IPS-20b (cell line): ENCODE measurements at regions not wholly inside any gene's neighbourhood (a gene's known extent, or its start where the extent isn't known, plus 50 kb on each side); places are given as distances from the start of the nearest gene placed in this dataset.
"Not testable (repeated sequence)": the region's sequence is repeated elsewhere in the genome, so short reads cannot be mapped to it uniquely, and the experiment has no call there.

ENCODE experiments used
- H3K27ac ChIP-seq: one replicate; pipeline ENCODE4 v1.5.1; 2013; ENCODE audit warnings: low read length
- H3K27me3 ChIP-seq: 2 replicates; pipeline ENCODE4 v1.6.1; 2013; ENCODE audit warnings: mild to moderate bottlenecking, low read length, inconsistent platforms; ENCODE audit not compliant: insufficient read depth
- H3K36me3 ChIP-seq: 2 replicates; pipeline ENCODE4 v1.6.1; 2013; ENCODE audit warnings: low read depth, mild to moderate bottlenecking, inconsistent platforms, low read length, moderate library complexity; ENCODE audit not compliant: insufficient read depth
- H3K4me1 ChIP-seq: 2 replicates; pipeline ENCODE4 v1.6.1; 2013; ENCODE audit warnings: mild to moderate bottlenecking, control low read depth, inconsistent platforms, low read length, moderate library complexity; ENCODE audit not compliant: insufficient read depth
- H3K4me3 ChIP-seq: 2 replicates; pipeline ENCODE4 v1.5.1; 2013; ENCODE audit warnings: mild to moderate bottlenecking, low read length, inconsistent platforms
- H3K9ac ChIP-seq: 2 replicates; pipeline ENCODE4 v1.6.1; 2013; ENCODE audit warnings: low read depth, mild to moderate bottlenecking, inconsistent platforms, low read length, moderate library complexity
- H3K9me3 ChIP-seq: 2 replicates; pipeline ENCODE4 v1.6.1; 2013; ENCODE audit warnings: mild to moderate bottlenecking, low read depth, low read length, inconsistent platforms; ENCODE audit not compliant: insufficient read depth

DNA sequence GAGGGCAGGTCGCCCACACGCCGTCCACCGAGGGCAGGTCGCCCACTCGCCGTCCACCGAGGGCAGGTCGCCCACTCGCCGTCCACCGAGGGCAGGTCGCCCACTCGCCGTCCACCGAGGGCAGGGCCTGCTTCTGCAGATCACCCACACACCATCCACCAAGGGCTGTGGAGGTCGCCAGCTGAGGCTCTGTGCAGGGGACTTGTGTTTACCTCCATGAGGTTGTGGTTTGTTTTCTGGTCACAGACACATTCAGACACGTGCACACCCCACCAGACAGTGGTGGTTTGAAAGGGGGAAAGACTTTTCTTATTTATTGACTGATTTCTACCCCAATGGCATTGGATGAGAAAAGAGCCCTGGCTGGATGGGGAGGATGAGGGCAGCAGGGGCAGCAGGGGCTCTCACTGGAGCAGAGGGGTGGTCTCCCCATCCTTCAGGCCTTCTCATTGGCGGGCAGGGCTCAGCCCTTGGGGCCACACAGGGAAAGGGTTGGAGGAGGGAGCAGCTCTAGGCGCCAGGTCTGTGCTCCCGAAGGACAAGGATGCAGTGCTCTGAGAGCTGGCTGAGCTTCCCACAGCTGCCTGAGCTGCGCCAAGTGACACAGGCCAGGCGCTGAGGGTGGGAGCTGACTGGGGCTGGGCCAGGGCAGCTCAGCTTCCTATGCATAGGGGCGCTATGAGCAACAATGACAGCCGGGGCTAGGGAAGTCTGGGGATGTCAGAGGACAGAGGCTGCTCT is 252.6 kb upstream of the B3GAT1 start:
- Histone ChIP-seq H3K27me3 (no peaks in the 10 kb centered on the region), H3K4me3 (no peak overlapping the region), H3K9me3 (peaks cover 16% of the 10 kb centered on the region), H3K36me3 (no peaks in the 10 kb centered on the region), H3K9ac (no peak overlapping the region), H3K4me1 (no peaks in the 10 kb centered on the region), H3K27ac (no peak overlapping the region)

DNA sequence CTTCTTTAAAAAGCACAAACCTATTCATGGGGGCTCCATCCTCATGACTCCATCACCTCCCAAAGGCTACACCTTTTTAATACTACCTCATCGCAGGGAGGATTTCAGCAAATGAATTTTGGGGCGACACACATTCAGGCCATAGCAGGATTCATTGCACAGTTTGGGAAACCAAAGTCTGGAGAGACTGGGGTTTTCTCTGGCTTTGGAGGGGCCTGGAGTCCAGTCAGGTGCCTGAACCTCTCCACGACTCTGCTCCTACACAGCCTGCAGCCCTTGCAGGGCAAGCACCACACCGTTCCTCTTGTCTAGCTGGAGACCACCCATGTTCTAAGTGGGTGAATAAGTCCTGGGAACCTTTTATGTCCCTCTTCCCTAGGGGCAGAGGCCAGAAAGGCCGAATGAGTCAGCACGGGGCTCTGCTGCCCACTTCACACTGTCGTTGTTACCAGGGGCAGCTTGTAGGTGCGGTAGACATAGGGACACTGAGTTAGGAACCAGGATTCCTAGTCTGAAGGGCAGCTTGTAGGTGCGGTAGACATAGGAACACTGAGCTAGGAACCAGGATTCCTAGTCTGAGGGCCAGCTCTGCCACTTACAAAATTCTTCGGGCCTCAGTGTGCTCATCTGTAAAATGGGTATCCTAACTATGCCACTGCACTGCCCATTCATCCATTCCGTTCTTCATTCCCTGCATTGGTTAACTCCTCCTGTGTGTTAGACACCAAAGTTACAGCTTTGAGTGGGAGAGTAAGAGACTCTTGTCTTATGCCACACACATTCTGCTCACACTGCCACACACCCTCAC is 251.7 kb upstream of the B3GAT1 start:
- Histone ChIP-seq H3K4me3 (no peak overlapping the region), H3K4me1 (no peaks in the 10 kb centered on the region), H3K36me3 (no peaks in the 10 kb centered on the region), H3K9ac (no peak overlapping the region), H3K27me3 (no peaks in the 10 kb centered on the region), H3K9me3 (peaks cover 20% of the 10 kb centered on the region), H3K27ac (no peak overlapping the region)

DNA sequence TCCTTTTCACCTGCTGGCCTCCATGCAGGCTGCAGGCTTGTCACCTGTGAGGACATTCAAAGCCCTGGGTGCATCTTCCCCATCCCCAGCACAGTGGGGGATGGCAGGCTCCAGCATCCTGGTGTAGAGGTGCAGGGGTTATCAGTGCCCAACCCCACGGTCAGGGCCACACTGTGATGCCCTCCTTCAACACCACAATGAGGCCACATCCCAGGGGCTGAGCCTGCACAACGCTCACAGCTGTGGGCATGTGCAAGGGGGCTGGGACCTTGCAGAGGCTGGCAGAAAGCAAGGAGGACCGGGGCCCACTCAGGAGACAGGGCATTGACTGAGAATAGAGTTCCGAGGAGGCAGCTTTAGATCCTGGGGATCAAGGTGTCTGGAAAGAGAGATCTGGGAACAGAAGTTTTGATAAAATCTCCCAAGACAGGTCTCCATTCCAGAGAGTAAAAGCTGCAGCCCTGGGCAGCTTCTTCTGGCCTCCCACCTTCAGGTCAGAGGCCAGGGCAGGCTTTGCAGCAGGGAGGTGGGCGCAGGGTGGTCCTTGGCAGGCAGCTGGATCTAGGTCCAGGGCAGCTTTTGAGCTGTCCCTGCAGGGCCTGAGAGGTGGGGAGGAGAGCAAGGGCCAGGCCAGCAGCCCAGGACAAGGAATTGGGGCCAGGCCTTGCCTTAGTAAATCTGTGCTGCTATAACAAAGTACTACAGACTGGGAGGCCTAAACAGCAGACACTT is 250.8 kb upstream of the B3GAT1 start:
- H3K27ac ChIP-seq = no peak overlapping the region
- H3K9me3 ChIP-seq = peaks cover 20% of the 10 kb centered on the region
- no peak overlapping the region for H3K9ac ChIP-seq
- no peaks in the 10 kb centered on the region for H3K4me1 ChIP-seq
- H3K36me3 ChIP-seq = no peaks in the 10 kb centered on the region
- no peaks in the 10 kb centered on the region for H3K27me3 ChIP-seq
- no peak overlapping the region for H3K4me3 ChIP-seq

DNA sequence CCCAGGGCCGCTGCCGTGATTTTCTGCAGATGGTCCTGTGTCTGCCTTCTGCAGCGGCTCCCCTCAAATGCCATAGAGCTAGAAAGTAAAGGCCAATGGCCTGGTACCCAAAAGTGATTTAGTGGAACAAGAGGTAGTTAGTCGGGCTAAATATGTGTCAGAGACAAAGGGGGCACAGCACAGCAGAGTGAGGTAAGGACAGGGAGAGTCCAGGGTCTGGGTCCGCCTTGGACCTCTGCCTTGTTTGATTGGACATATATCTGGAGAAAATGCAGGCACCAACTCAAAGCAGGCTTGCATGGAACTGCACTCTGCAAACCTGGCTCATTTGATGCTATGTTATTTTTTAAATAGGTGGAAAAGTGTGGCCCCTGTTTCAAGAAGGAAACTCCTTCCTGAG is 249.6 kb upstream of the B3GAT1 start:
- Histone ChIP-seq H3K9me3 (peaks cover 20% of the 10 kb centered on the region), H3K4me1 (no peaks in the 10 kb centered on the region), H3K9ac (no peak overlapping the region), H3K27ac (no peak overlapping the region), H3K4me3 (no peak overlapping the region), H3K27me3 (no peaks in the 10 kb centered on the region), H3K36me3 (no peaks in the 10 kb centered on the region)

DNA sequence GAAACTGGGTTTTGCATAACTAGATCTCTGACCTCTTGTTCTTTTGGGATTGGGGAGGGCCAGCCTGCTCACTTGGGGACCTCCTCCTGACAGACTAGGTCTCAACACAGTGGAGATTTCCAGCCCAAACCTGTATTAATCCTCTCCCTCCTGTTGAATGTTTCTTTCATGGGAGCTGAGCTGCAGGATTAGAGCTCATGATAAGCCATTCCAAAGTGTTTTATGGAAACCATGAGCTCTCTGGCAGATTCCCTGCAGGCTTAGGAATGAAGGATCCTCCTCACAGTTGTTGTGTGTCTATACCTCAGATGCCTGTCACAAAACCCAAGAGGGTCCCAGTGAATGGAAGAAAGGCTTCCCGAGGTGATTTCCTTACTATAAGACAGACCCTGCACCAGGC is 248.4 kb upstream of the B3GAT1 start:
- H3K9ac ChIP-seq = no peak overlapping the region
- H3K27me3 ChIP-seq = no peaks in the 10 kb centered on the region
- H3K9me3 ChIP-seq = peaks cover 20% of the 10 kb centered on the region
- no peak overlapping the region for H3K27ac ChIP-seq
- no peaks in the 10 kb centered on the region for H3K36me3 ChIP-seq
- no peaks in the 10 kb centered on the region for H3K4me1 ChIP-seq
- no peak overlapping the region for H3K4me3 ChIP-seq

DNA sequence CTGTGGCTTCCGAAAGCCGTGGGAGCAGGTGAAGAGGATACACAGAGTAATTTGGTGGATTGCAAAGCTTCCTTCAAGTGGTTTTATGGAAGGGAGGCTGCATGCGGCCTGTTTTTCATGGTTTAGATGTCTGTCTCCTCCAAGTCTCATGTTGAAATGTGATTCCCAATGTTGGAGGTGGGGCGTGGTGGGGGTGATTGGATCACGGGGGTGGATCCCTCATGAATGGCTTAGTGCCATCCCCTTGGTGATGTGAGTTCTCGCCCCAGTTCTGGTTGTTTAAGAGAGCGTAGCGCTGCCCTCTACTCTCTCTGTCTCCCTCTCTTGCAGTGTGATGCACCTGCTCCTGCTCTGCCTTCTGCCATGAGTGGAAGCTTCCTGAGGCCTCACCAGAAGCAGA is 247.8 kb upstream of the B3GAT1 start:
- peaks cover 20% of the 10 kb centered on the region for H3K9me3 ChIP-seq
- H3K27ac ChIP-seq = no peak overlapping the region
- H3K9ac ChIP-seq = no peak overlapping the region
- no peaks in the 10 kb centered on the region for H3K27me3 ChIP-seq
- no peaks in the 10 kb centered on the region for H3K36me3 ChIP-seq
- H3K4me3 ChIP-seq = no peak overlapping the region
- no peaks in the 10 kb centered on the region for H3K4me1 ChIP-seq

DNA sequence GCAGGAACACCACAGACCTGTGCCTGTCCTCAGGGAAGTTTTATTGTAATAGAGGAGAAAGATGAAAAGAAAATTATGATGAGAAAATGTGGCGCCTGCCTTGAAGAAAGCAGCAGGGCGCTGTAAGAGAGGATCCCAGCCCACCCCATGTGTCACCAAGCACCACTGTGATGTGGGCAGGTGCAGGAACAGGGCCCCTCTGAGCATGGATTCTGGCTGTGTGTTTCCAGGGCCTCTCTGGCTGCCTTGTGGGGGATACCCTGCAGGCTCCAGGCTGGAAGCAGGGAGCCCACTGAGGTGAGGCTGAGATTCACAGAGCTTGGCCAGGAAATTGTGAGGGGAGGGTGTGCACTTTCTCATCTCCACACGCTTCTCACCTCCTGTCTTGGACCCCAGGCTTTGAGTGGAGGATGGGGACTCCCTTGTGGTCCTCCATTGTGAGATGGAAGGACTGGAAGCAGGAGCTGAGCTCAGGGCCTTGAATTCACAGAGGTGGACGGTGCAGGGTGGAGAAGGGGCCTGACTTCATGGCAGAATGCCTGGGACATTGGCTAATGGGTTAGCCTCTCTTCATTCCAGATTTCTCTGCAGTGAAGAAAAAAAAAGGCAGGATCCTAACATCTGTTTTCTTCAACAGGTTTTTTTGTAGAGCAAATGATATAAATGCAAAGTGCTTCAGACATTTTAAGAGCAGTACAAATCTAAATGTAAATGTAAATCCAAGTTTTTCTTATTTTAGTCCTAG is 246.6 kb upstream of the B3GAT1 start:
- no peak overlapping the region for H3K4me3 ChIP-seq
- H3K4me1 ChIP-seq = no peaks in the 10 kb centered on the region
- no peak overlapping the region for H3K9ac ChIP-seq
- H3K27ac ChIP-seq = no peak overlapping the region
- no peaks in the 10 kb centered on the region for H3K36me3 ChIP-seq
- H3K9me3 ChIP-seq = peaks cover 20% of the 10 kb centered on the region
- H3K27me3 ChIP-seq = no peaks in the 10 kb centered on the region

DNA sequence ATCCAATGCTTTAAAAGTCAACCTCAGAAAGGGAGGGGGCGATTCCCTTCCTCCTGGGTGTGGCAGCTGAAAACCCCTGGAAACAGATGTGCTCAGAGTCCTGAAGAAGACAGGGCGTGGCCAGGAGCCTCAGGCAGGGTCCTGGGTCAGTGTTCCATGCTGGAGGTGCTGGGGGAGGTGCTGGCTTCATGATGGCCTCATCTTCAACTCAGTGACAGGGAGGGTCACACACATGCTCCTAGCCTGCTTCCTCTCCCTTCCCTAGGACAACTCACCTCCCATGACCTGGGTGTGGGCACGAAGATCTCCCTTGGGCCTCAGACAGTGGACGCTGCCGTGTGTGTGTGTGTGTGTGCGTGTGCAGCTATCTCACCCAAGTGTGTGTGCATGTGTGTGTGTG is 245.6 kb upstream of the B3GAT1 start:
- Histone ChIP-seq H3K9ac (no peak overlapping the region), H3K27me3 (no peaks in the 10 kb centered on the region), H3K4me1 (no peaks in the 10 kb centered on the region), H3K36me3 (no peaks in the 10 kb centered on the region), H3K27ac (no peak overlapping the region), H3K4me3 (no peak overlapping the region), H3K9me3 (peaks cover 20% of the 10 kb centered on the region)

DNA sequence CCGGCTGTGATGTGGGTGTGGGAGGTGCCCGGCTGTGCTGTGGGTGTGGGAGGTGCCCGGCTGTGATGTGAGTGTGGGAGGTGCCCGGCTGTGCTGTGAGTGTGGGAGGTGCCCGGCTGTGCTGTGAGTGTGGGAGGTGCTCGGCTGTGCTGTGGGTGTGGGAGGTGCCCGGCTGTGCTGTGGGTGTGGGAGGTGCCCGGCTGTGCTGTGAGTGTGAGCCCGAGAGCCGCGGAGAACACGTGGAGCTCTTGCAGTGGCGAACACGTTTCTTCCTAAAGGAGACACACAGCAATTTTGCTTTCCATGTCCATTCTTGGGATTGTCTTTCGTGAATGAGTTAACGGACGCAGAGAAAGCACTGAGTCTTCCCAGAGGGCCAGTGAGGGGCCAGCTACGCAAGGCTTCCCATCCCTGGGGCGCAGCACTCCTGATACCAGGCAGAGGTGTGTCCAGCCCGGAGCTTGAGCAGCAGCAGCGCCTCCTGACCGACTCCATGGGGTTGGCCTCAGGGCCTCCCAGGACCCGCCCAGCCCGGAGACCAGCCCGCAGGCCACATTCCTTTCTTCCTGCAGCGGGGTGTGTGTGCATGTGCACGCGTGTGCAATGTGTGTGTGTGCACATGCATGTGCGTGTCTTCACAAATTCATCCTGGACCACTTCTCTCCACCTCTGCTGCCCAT is 245.0 kb upstream of the B3GAT1 start:
- no peaks in the 10 kb centered on the region for H3K36me3 ChIP-seq
- peaks cover 20% of the 10 kb centered on the region for H3K9me3 ChIP-seq
- H3K9ac ChIP-seq = no peak overlapping the region
- no peak overlapping the region for H3K27ac ChIP-seq
- H3K27me3 ChIP-seq = no peaks in the 10 kb centered on the region
- H3K4me1 ChIP-seq = no peaks in the 10 kb centered on the region
- no peak overlapping the region for H3K4me3 ChIP-seq

DNA sequence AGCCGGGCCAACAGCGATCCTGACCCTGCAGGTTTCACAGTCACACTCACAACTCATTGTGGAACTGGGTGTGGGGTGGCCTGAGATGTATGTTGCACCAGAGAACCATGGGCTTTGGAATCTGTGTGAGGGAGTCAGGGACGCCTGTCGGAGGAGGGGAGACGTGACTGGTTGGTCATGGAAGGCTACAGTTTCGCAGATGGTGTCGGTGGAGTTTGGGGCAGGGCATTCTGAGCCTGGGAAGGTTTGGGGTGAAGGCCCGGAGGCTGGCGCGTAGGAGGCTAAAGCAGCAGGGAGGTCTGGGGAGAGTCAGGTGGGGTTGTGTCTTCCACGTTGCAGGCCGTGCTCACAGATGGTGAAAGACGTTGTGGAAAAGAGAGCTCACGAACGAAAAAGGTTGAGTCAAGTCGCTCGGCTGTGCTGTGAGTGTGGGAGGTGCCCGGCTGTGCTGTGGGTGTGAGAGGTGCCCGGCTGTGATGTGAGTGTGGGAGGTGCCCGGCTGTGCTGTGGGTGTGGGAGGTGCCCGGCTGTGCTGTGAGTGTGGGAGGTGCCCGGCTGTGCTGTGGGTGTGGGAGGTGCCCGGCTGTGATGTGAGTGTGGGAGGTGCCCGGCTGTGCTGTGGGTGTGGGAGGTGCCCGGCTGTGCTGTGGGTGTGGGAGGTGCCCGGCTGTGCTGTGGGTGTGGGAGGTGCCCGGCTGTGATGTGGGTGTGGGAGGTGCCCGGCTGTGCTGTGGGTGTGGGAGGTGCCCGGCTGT is 244.2 kb upstream of the B3GAT1 start:
- not testable (repeated sequence) for H3K9ac ChIP-seq, H3K27ac ChIP-seq, H3K36me3 ChIP-seq, H3K4me1 ChIP-seq, H3K27me3 ChIP-seq, H3K4me3 ChIP-seq
- H3K9me3 ChIP-seq = peaks cover 14% of the 10 kb centered on the region
